Suprapubic skin (tissue), 4 donors: ENCODE measurements at regions not wholly inside any gene's neighbourhood (a gene's known extent, or its start where the extent isn't known, plus 50 kb on each side); places are given as distances from the start of the nearest gene placed in this dataset.

ENCODE experiments used
- EP300 ChIP-seq: sonication (generic); formaldehyde crosslinking; IDR thresholded peaks from one replicate; pipeline ENCODE4 v1.6.1; 2017; ENCODE audit warnings: antibody characterized with exemption
- POLR2AphosphoS5 ChIP-seq, 3 donors: sonication (generic); formaldehyde crosslinking; IDR thresholded peaks; one replicate each; pipeline ENCODE4 v1.6.1; 2017; ENCODE audit warnings: antibody characterized with exemption in 3 of 3
- TF ChIP-seq, protein P1 (sequence below), 2 donors: fragments of 200-600 bp in 1 of 2; fragments of 450-650 bp in 1 of 2; sonication (generic) in 1 of 2; IDR thresholded peaks; one replicate each; pipeline ENCODE4 v1.5.1; 2016 to 2019; ENCODE audit warnings: antibody characterized with exemption in 2 of 2, mild to moderate bottlenecking in 1 of 2, moderate library complexity in 1 of 2

DNA sequence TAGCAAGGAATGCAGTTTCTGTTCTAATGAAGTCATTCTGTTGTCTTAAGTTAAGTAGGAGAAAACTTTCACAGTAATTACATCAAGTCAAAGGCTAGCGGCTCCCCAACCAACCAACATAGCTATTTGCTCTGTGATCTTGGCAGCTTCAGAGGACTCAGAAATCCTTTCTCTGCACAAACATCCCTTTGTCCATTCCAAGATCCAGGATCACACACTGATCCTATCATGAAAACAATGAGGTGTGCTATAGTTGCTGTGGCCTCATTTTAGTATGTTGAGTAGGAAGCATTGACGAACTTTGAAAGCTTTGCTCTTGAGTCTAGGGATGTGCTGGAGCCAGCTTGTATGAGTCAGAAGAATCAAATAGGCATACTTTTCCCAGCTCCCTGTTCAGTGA, 218.2 kb upstream of the PRSS58 start:
- TF ChIP-seq, protein P1, sequence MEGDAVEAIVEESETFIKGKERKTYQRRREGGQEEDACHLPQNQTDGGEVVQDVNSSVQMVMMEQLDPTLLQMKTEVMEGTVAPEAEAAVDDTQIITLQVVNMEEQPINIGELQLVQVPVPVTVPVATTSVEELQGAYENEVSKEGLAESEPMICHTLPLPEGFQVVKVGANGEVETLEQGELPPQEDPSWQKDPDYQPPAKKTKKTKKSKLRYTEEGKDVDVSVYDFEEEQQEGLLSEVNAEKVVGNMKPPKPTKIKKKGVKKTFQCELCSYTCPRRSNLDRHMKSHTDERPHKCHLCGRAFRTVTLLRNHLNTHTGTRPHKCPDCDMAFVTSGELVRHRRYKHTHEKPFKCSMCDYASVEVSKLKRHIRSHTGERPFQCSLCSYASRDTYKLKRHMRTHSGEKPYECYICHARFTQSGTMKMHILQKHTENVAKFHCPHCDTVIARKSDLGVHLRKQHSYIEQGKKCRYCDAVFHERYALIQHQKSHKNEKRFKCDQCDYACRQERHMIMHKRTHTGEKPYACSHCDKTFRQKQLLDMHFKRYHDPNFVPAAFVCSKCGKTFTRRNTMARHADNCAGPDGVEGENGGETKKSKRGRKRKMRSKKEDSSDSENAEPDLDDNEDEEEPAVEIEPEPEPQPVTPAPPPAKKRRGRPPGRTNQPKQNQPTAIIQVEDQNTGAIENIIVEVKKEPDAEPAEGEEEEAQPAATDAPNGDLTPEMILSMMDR (IDR thresholded peaks at IDR 0.05) = no peak
- TF ChIP-seq EP300 = no peak
- TF ChIP-seq POLR2AphosphoS5 (IDR thresholded peaks at IDR 0.05) = no peak
